ENCODE measurements at regions not wholly inside any gene's neighbourhood (a gene's known extent, or its start where the extent isn't known, plus 50 kb on each side); places are given as distances from the start of the nearest gene placed in this dataset.

GRCh38 chr9:16045651-16046280 is 492.9 kb downstream of the CCDC171 start:
- Mint-ChIP-seq H3K36me3 (peaks cover 1% of the 10 kb centered on the region), H3K4me3 (no peak overlapping the region), H3K27ac (no peak overlapping the region), H3K9me3 (peaks cover 10% of the 10 kb centered on the region), H3K4me1 (peaks cover 19% of the 10 kb centered on the region), H3K27me3 (ENCODE audit: insufficient read depth, low read depth) (peaks cover 14% of the 10 kb centered on the region)
- Histone ChIP-seq H3K4me1 (peaks cover 17% of the 10 kb centered on the region), H3K36me3 (no peaks in the 10 kb centered on the region), H3K9ac (no peak overlapping the region), H3K4me3 (no peak overlapping the region), H3K27me3 (no peaks in the 10 kb centered on the region), H2AFZ (replicated peaks) (no peak overlapping the region), H3F3A (ENCODE audit: low read depth) (peaks cover 5% of the 10 kb centered on the region), H3K9me3 (ENCODE audit: low read depth) (no peaks in the 10 kb centered on the region), H3K27ac (no peak overlapping the region), H4K20me1 (ENCODE audit: low read depth) (no peaks in the 10 kb centered on the region), H3K79me2 (ENCODE audit: low read depth) (no peaks in the 10 kb centered on the region), H3K4me2 (no peak overlapping the region)
- no peak for DNase-seq (ENCODE audit: low spot score)
- TF ChIP-seq CTCF (IDR thresholded peaks at IDR 0.05) (no peak), EZH2phosphoT487 (IDR thresholded peaks at IDR 0.05) (no peak), EZH2 (IDR thresholded peaks at IDR 0.05) (no peak)

- no peaks in the 10 kb centered on the region for H3F3A ChIP-seq (ENCODE audit: low read depth)
- Mint-ChIP-seq H3K27ac (no peak overlapping the region), H3K27me3 (ENCODE audit: insufficient read depth, low read depth) (peaks cover 8% of the 10 kb centered on the region), H3K4me1 (peaks cover 15% of the 10 kb centered on the region), H3K36me3 (peaks cover 1% of the 10 kb centered on the region), H3K9me3 (peaks cover 7% of the 10 kb centered on the region), H3K4me3 (no peak overlapping the region)
- H3K9ac ChIP-seq: no peak overlapping the region
- no peak overlapping the region for H3K4me3 ChIP-seq
- no peak overlapping the region for H3K4me2 ChIP-seq
- TF ChIP-seq EZH2 (IDR thresholded peaks at IDR 0.05): no peak
- TF ChIP-seq CTCF (IDR thresholded peaks at IDR 0.05): no peak
- TF ChIP-seq EZH2phosphoT487 (IDR thresholded peaks at IDR 0.05): no peak
- no peak overlapping the region for H3K27ac ChIP-seq
- H2AFZ ChIP-seq (replicated peaks): no peak overlapping the region
- no peaks in the 10 kb centered on the region for H3K36me3 ChIP-seq
- no peaks in the 10 kb centered on the region for H3K9me3 ChIP-seq (ENCODE audit: low read depth)
- no peak for DNase-seq (ENCODE audit: low spot score)
- no peaks in the 10 kb centered on the region for H3K27me3 ChIP-seq
- no peaks in the 10 kb centered on the region for H4K20me1 ChIP-seq (ENCODE audit: low read depth)
- peaks cover 14% of the 10 kb centered on the region for H3K4me1 ChIP-seq
- H3K79me2 ChIP-seq (ENCODE audit: low read depth): no peaks in the 10 kb centered on the region
Measured at GRCh38 chr9:16046713-16047112, 493.9 kb downstream of the CCDC171 start.

GRCh38 chr9:16048129-16048528 is 495.3 kb downstream of the CCDC171 start:
- Mint-ChIP-seq H3K27ac (no peak overlapping the region), H3K4me3 (no peak overlapping the region), H3K4me1 (peaks cover 8% of the 10 kb centered on the region), H3K36me3 (peaks cover 1% of the 10 kb centered on the region), H3K27me3 (ENCODE audit: insufficient read depth, low read depth) (peaks cover 6% of the 10 kb centered on the region), H3K9me3 (peaks cover 8% of the 10 kb centered on the region)
- H3K27me3 ChIP-seq: no peaks in the 10 kb centered on the region
- no peaks in the 10 kb centered on the region for H3K36me3 ChIP-seq
- no peaks in the 10 kb centered on the region for H4K20me1 ChIP-seq (ENCODE audit: low read depth)
- TF ChIP-seq EZH2 (IDR thresholded peaks at IDR 0.05) (no peak), EZH2phosphoT487 (IDR thresholded peaks at IDR 0.05) (no peak), CTCF (IDR thresholded peaks at IDR 0.05) (no peak)
- no peak overlapping the region for H3K4me3 ChIP-seq
- H3F3A ChIP-seq (ENCODE audit: low read depth): no peaks in the 10 kb centered on the region
- DNase-seq (ENCODE audit: low spot score): no peak
- no peak overlapping the region for H3K4me2 ChIP-seq
- no peak overlapping the region for H2AFZ ChIP-seq (replicated peaks)
- no peak overlapping the region for H3K27ac ChIP-seq
- no peaks in the 10 kb centered on the region for H3K9me3 ChIP-seq (ENCODE audit: low read depth)
- peaks cover 7% of the 10 kb centered on the region for H3K4me1 ChIP-seq
- H3K9ac ChIP-seq: no peak overlapping the region
- H3K79me2 ChIP-seq (ENCODE audit: low read depth): no peaks in the 10 kb centered on the region
